IgD-negative memory B cell (primary cell): ENCODE measurements at regions not wholly inside any gene's neighbourhood (a gene's known extent, or its start where the extent isn't known, plus 50 kb on each side); places are given as distances from the start of the nearest gene placed in this dataset.

ENCODE experiments used
- H3K27ac Mint-ChIP-seq, 3 donors: one replicate each; pipeline ENCODE4 v1.8.0; 2020 to 2022; ENCODE audit warnings: mild to moderate bottlenecking in 3 of 3, mixed read lengths in 3 of 3, moderate library complexity in 1 of 3
- H3K27me3 Mint-ChIP-seq: one replicate; pipeline ENCODE4 v1.8.0; 2021; ENCODE audit warnings: mixed read lengths
- H3K36me3 Mint-ChIP-seq: one replicate; pipeline ENCODE4 v1.8.0; 2020; ENCODE audit warnings: mild to moderate bottlenecking, mixed read lengths
- H3K4me1 Mint-ChIP-seq, 3 donors: one replicate each; pipeline ENCODE4 v1.8.0; 2020 to 2022; ENCODE audit warnings: mixed read lengths in 3 of 3, mild to moderate bottlenecking in 1 of 3
- H3K4me3 Mint-ChIP-seq, 4 donors: one replicate each; pipeline ENCODE4 v1.8.0; 2020 to 2022; ENCODE audit warnings: mild to moderate bottlenecking in 4 of 4, mixed read lengths in 4 of 4, moderate library complexity in 3 of 4
- H3K9me3 Mint-ChIP-seq, 3 donors: one replicate each; pipeline ENCODE4 v1.8.0; 2020 to 2021; ENCODE audit warnings: mixed read lengths in 3 of 3, mild to moderate bottlenecking in 1 of 3

GRCh38 chr6:144728804-144729203, 443.7 kb downstream of the UTRN start:
- Mint-ChIP-seq H3K27me3 (no peaks in the 10 kb centered on the region), H3K9me3 (no peaks in the 10 kb centered on the region), H3K4me1 (peaks cover 21 to 26% (median 26%) of the 10 kb centered on the region in 3 donors), H3K27ac (no peak overlapping the region), H3K4me3 (no peak overlapping the region), H3K36me3 (peaks cover 8% of the 10 kb centered on the region)

DNA sequence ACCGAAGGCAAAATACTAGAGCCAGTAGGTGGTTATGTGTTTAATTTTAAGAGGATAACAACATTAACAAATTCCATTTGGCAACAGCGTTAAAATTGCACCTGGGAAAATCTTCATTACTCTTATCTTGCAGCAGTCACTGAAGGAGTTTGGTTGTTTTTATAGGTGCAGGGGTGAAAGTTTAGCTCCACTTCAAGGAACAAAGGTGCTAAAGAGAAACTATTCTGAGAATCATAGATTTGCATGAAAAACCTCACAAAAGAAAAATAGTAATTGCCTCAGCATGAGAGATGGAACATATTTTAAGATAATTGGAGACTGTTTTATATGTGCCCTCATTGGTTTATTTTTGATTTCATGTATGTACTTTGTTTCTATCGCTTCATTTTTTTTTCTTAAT, 444.4 kb downstream of the UTRN start:
- Mint-ChIP-seq H3K27me3 (no peaks in the 10 kb centered on the region), H3K9me3 (no peaks in the 10 kb centered on the region), H3K4me3 (peak overlapping the region in 2 of 4 donors; percentile 20 to 44), H3K4me1 (peaks cover 20 to 26% (median 25%) of the 10 kb centered on the region in 3 donors), H3K27ac (no peak overlapping the region), H3K36me3 (peaks cover 11% of the 10 kb centered on the region)

GRCh38 chr6:144730088-144730645, 445.0 kb downstream of the UTRN start:
- peak overlapping the region in 1 of 4 donors; percentile 20 for H3K4me3 Mint-ChIP-seq
- no peak overlapping the region for H3K27ac Mint-ChIP-seq
- H3K27me3 Mint-ChIP-seq, result no peaks in the 10 kb centered on the region
- peaks cover 11% of the 10 kb centered on the region for H3K36me3 Mint-ChIP-seq
- no peaks in the 10 kb centered on the region for H3K9me3 Mint-ChIP-seq
- H3K4me1 Mint-ChIP-seq, result peaks cover 18 to 24% (median 23%) of the 10 kb centered on the region in 3 donors

DNA sequence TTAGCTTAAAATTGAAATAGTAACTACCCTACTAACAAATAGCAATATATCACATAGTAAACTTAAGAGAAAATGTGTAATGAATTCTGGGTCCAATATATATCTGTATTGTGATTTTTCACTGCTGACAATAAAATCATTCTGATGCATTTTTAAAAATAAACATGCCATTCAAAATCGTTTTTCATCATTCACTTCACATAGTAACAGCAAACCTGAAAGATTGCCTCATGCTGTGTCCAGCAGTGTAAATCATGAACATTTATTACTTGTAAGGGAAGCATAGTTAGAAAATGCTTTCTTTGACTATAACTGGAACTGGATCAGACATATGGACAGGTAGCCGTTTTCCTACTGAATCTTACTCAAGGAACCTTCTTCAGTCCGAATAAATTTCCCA, 446.1 kb downstream of the UTRN start:
- Mint-ChIP-seq H3K4me1 (peaks cover 16 to 18% (median 17%) of the 10 kb centered on the region in 3 donors), H3K36me3 (peaks cover 11% of the 10 kb centered on the region), H3K4me3 (no peak overlapping the region), H3K27ac (no peak overlapping the region), H3K27me3 (no peaks in the 10 kb centered on the region), H3K9me3 (no peaks in the 10 kb centered on the region)

DNA sequence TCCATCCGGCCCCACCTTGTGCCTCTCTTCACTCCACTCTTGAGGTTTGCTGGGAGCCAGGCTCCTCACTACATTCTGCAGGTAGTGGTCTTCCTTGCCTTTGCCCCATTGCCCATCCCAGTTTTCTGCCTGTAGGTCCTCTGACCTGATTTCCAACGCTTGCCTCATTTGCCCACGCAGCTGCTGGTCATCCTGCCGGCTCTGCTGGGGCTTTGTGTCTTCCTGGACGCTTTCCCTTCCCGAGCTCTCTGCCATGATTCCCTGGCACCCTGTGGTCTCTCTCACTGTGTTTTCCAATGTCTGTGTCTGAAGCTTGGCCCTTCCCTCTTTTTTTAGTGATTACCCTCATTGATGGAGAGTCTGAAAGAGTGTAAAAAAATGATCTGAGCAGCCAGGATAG, 451.6 kb downstream of the UTRN start:
- Mint-ChIP-seq H3K4me3 (no peak overlapping the region), H3K27ac (no peak overlapping the region), H3K4me1 (no peaks in the 10 kb centered on the region), H3K27me3 (no peaks in the 10 kb centered on the region), H3K9me3 (no peaks in the 10 kb centered on the region), H3K36me3 (peaks cover 22% of the 10 kb centered on the region)

GRCh38 chr6:144737998-144738397, 452.9 kb downstream of the UTRN start:
- peaks cover 17% of the 10 kb centered on the region for H3K36me3 Mint-ChIP-seq
- no peak overlapping the region for H3K4me3 Mint-ChIP-seq
- no peaks in the 10 kb centered on the region for H3K9me3 Mint-ChIP-seq
- H3K27ac Mint-ChIP-seq, result no peak overlapping the region
- peaks cover 0 to 1% (median 0%) of the 10 kb centered on the region in 3 donors for H3K4me1 Mint-ChIP-seq
- no peaks in the 10 kb centered on the region for H3K27me3 Mint-ChIP-seq

DNA sequence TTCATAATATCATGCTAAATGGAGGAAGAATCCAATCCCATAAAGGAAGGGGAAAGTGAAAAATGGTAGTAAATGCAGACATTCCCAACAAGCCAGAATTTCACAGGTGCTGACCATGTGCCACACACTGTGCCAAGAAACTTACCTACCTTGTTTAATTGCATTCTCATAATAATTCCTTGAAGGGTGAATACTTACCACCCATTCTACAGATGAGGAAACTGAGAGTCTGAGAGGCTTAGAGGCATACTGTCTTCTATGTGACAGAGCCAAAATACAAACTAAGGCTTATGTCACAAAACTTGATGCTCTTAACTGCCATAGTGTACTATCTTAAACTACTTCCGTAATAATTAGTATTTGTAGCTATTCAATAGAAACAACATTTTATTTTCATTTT, 454.7 kb downstream of the UTRN start:
- H3K9me3 Mint-ChIP-seq, result no peaks in the 10 kb centered on the region
- no peak overlapping the region for H3K4me3 Mint-ChIP-seq
- H3K4me1 Mint-ChIP-seq, result peaks cover 0 to 4% (median 0%) of the 10 kb centered on the region in 3 donors
- peaks cover 15% of the 10 kb centered on the region for H3K36me3 Mint-ChIP-seq
- peak overlapping the region in 1 of 3 donors; percentile 57 for H3K27ac Mint-ChIP-seq
- H3K27me3 Mint-ChIP-seq, result no peaks in the 10 kb centered on the region

GRCh38 chr6:144741659-144742058, 456.5 kb downstream of the UTRN start:
- Mint-ChIP-seq H3K4me1 (peaks cover 0 to 4% (median 2%) of the 10 kb centered on the region in 3 donors), H3K9me3 (no peaks in the 10 kb centered on the region), H3K27ac (peak overlapping the region in 2 of 3 donors; percentile 41 to 60), H3K4me3 (no peak overlapping the region), H3K36me3 (peaks cover 12% of the 10 kb centered on the region), H3K27me3 (no peaks in the 10 kb centered on the region)

- Mint-ChIP-seq H3K9me3 (no peaks in the 10 kb centered on the region), H3K4me1 (peaks cover 0 to 4% (median 2%) of the 10 kb centered on the region in 3 donors), H3K4me3 (no peak overlapping the region), H3K36me3 (peaks cover 8% of the 10 kb centered on the region), H3K27ac (no peak overlapping the region), H3K27me3 (no peaks in the 10 kb centered on the region)
Observed at GRCh38 chr6:144742779-144743178, 457.6 kb downstream of the UTRN start.

GRCh38 chr6:144744720-144745119, 459.6 kb downstream of the UTRN start:
- Mint-ChIP-seq H3K27me3 (no peaks in the 10 kb centered on the region), H3K4me1 (peaks cover 0 to 4% (median 2%) of the 10 kb centered on the region in 3 donors), H3K9me3 (no peaks in the 10 kb centered on the region), H3K4me3 (no peak overlapping the region), H3K36me3 (peaks cover 4% of the 10 kb centered on the region), H3K27ac (peak overlapping the region in 1 of 3 donors; percentile 9)

DNA sequence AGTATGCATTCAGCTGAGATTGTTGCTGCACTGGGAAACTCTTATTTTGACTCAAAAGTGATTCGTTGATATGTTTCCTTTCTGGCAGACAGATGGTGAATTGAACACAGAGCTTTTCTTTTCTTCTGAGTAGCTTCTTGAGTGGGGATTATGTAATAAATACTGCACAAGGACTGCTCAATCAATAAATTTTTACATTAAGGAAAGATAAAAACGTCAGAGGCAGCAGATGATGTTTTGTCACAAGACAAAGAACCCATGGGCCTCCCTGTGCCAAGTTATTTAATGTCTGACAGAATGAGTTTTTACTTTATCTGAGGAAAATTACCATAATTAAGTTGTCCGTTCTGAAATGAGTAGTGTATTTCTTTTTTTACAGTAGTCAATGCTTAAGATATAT, 460.3 kb downstream of the UTRN start:
- Mint-ChIP-seq H3K4me1 (peaks cover 0 to 8% (median 2%) of the 10 kb centered on the region in 3 donors), H3K36me3 (peaks cover 2% of the 10 kb centered on the region), H3K27ac (no peak overlapping the region), H3K4me3 (no peak overlapping the region), H3K9me3 (no peaks in the 10 kb centered on the region), H3K27me3 (no peaks in the 10 kb centered on the region)

DNA sequence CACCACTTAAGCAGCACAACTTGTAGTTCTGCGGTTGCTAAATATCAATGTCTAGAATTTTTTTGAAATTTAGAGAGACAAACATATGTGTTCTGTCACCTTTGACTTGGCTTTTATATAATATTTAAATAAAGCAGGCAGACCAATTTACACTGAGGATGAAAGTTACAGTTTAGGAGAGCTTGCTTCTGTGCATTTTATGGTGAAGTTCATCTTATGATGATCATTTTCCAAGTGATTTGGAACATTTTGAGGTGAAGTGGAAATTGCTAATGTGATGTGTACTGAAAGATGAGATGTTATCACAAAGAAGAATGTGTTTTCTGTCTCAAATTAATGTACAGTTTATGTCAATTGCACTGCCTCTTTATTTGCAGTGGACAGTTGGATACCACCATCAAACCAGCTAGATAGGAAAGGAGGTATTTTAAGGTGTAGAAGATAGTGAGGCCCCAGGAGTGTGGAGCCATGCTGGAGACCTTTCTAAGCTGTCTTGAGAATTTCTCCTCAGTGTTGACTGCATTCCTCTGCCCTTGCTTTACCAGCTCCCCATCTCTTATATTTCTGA, 461.9 kb downstream of the UTRN start:
- no peak overlapping the region for H3K4me3 Mint-ChIP-seq
- H3K9me3 Mint-ChIP-seq, result no peaks in the 10 kb centered on the region
- H3K27ac Mint-ChIP-seq, result no peak overlapping the region
- peaks cover 0 to 11% (median 2%) of the 10 kb centered on the region in 3 donors for H3K4me1 Mint-ChIP-seq
- H3K36me3 Mint-ChIP-seq, result peaks cover 2% of the 10 kb centered on the region
- H3K27me3 Mint-ChIP-seq, result no peaks in the 10 kb centered on the region

GRCh38 chr6:144749263-144749662, 464.1 kb downstream of the UTRN start:
- Mint-ChIP-seq H3K4me3 (no peak overlapping the region), H3K27ac (no peak overlapping the region), H3K9me3 (no peaks in the 10 kb centered on the region), H3K4me1 (peaks cover 5 to 17% (median 10%) of the 10 kb centered on the region in 3 donors), H3K27me3 (no peaks in the 10 kb centered on the region), H3K36me3 (peaks cover 6% of the 10 kb centered on the region)

GRCh38 chr6:144753023-144753705, 468.0 kb downstream of the UTRN start:
- peaks cover 12% of the 10 kb centered on the region for H3K36me3 Mint-ChIP-seq
- peak overlapping the region in 2 of 3 donors; percentile 33 to 67 for H3K27ac Mint-ChIP-seq
- H3K4me1 Mint-ChIP-seq, result peaks cover 5 to 22% (median 13%) of the 10 kb centered on the region in 3 donors
- no peaks in the 10 kb centered on the region for H3K9me3 Mint-ChIP-seq
- peak overlapping the region in 1 of 4 donors; percentile 63 for H3K4me3 Mint-ChIP-seq
- H3K27me3 Mint-ChIP-seq, result no peaks in the 10 kb centered on the region

- no peaks in the 10 kb centered on the region for H3K9me3 Mint-ChIP-seq
- H3K27ac Mint-ChIP-seq, result no peak overlapping the region
- no peak overlapping the region for H3K4me3 Mint-ChIP-seq
- H3K4me1 Mint-ChIP-seq, result peaks cover 5 to 15% (median 13%) of the 10 kb centered on the region in 3 donors
- H3K36me3 Mint-ChIP-seq, result peaks cover 12% of the 10 kb centered on the region
- H3K27me3 Mint-ChIP-seq, result no peaks in the 10 kb centered on the region
Observed at GRCh38 chr6:144756469-144756868, 471.3 kb downstream of the UTRN start.
